ENCODE measurements at regions not wholly inside any gene's neighbourhood (a gene's known extent, or its start where the extent isn't known, plus 50 kb on each side); places are given as distances from the start of the nearest gene placed in this dataset.

GRCh38 chr21:36566644-36567043, 86.7 kb upstream of the CLDN14 start:
- Histone ChIP-seq H3K27ac (ENCODE audit: extremely low read depth, low read depth, low read length) (peak overlapping the region; percentile 89), H3K4me3 (ENCODE audit: low read depth, low read length) (no peak overlapping the region), H3K36me3 (ENCODE audit: control insufficient read depth in 2 of 2, insufficient read depth in 1 of 2, low read length in 2 of 2) (no peaks in the 10 kb centered on the region), H3K4me1 (ENCODE audit: control insufficient read depth, insufficient read depth, low read length) (peaks cover 21% of the 10 kb centered on the region), H3K9me3 (ENCODE audit: control insufficient read depth, insufficient read depth, low read depth, low read length) (no peaks in the 10 kb centered on the region)
- POLR2A ChIA-PET: interaction anchor here (1.3 to 1.4 kb wide), 3 partner anchors 9 to 137 kb away, joined by 3 to 8 read pairs (median 3); no protein-coding TSS in a partner anchor
- CTCF ChIA-PET: interaction anchor here (1.2 to 2.1 kb wide), 2 partner anchors 18 to 144 kb away, joined by 3 to 6 read pairs; no protein-coding TSS in a partner anchor
- TF ChIP-seq ZNF169 (tag by site-specific recombination; IDR thresholded peaks at IDR 0.05) (no peak), ZNF692 (tag by site-specific recombination; IDR thresholded peaks at IDR 0.05) (no peak), ZBTB20 (tag by site-specific recombination; IDR thresholded peaks at IDR 0.05) (no peak), ZNF600 (tag by site-specific recombination; IDR thresholded peaks at IDR 0.05) (no peak), ZNF2 (tag by site-specific recombination; IDR thresholded peaks at IDR 0.05) (no peak), YY1 (tag by site-specific recombination; IDR thresholded peaks at IDR 0.05) (no peak), ZNF560 (tag by site-specific recombination; IDR thresholded peaks at IDR 0.05; ENCODE audit: borderline replicate concordance) (no peak), ZNF239 (tag by site-specific recombination; IDR thresholded peaks at IDR 0.05) (no peak), INSM2 (tag by site-specific recombination; IDR thresholded peaks at IDR 0.05) (no peak)

- H3K4me3 ChIP-seq (ENCODE audit: low read depth, low read length): no peak overlapping the region
- no peaks in the 10 kb centered on the region for H3K36me3 ChIP-seq (ENCODE audit: control insufficient read depth in 2 of 2, insufficient read depth in 1 of 2, low read length in 2 of 2)
- CTCF ChIA-PET: interaction anchor here (0.6 to 2.1 kb wide), 5 partner anchors 19 to 442 kb away, joined by 3 to 6 read pairs (median 4); no protein-coding TSS in a partner anchor
- peaks cover 28% of the 10 kb centered on the region for H3K4me1 ChIP-seq (ENCODE audit: control insufficient read depth, insufficient read depth, low read length)
- peak overlapping the region; percentile 89 for H3K27ac ChIP-seq (ENCODE audit: extremely low read depth, low read depth, low read length)
- POLR2A ChIA-PET: interaction anchor here (1.3 to 1.4 kb wide), 3 partner anchors 8 to 138 kb away, joined by 3 to 8 read pairs (median 3); no protein-coding TSS in a partner anchor
- H3K9me3 ChIP-seq (ENCODE audit: control insufficient read depth, insufficient read depth, low read depth, low read length): no peaks in the 10 kb centered on the region
- TF ChIP-seq ZNF18 (tag by site-specific recombination; IDR thresholded peaks at IDR 0.05) (peak; percentile 93), ELK4 (IDR thresholded peaks at IDR 0.05; ENCODE audit: borderline replicate concordance, low read depth, low read length) (no peak), HOXD13 (CRISPR knock-in tag; IDR thresholded peaks at IDR 0.05; ENCODE audit: borderline replicate concordance) (no peak), ZNF169 (tag by site-specific recombination; IDR thresholded peaks at IDR 0.05) (no peak), ZNF626 (tag by site-specific recombination; IDR thresholded peaks at IDR 0.05) (no peak), MYNN (tag by site-specific recombination; IDR thresholded peaks at IDR 0.05; ENCODE audit: borderline replicate concordance) (no peak), ZBTB49 (tag by site-specific recombination; IDR thresholded peaks at IDR 0.05; ENCODE audit: low read depth) (peak; percentile 75; the same call in 1 of the 2 replicates), ZNF654 (tag by site-specific recombination; IDR thresholded peaks at IDR 0.05; ENCODE audit: low read depth) (no peak), ZNF16 (tag by site-specific recombination; IDR thresholded peaks at IDR 0.05; ENCODE audit: low read depth) (no peak), INSM2 (tag by site-specific recombination; IDR thresholded peaks at IDR 0.05) (no peak), YY1 (tag by site-specific recombination; IDR thresholded peaks at IDR 0.05) (peak; percentile 83), GLIS2 (tag by site-specific recombination; IDR thresholded peaks at IDR 0.05) (no peak), KLF10 (tag by site-specific recombination; IDR thresholded peaks at IDR 0.05) (peak; percentile 92)
Observed at GRCh38 chr21:36567216-36567885, 87.4 kb upstream of the CLDN14 start.

Data from HEK293 (cell line).